ENCODE measurements at regions not wholly inside any gene's neighbourhood (a gene's known extent, or its start where the extent isn't known, plus 50 kb on each side); places are given as distances from the start of the nearest gene placed in this dataset.

DNA sequence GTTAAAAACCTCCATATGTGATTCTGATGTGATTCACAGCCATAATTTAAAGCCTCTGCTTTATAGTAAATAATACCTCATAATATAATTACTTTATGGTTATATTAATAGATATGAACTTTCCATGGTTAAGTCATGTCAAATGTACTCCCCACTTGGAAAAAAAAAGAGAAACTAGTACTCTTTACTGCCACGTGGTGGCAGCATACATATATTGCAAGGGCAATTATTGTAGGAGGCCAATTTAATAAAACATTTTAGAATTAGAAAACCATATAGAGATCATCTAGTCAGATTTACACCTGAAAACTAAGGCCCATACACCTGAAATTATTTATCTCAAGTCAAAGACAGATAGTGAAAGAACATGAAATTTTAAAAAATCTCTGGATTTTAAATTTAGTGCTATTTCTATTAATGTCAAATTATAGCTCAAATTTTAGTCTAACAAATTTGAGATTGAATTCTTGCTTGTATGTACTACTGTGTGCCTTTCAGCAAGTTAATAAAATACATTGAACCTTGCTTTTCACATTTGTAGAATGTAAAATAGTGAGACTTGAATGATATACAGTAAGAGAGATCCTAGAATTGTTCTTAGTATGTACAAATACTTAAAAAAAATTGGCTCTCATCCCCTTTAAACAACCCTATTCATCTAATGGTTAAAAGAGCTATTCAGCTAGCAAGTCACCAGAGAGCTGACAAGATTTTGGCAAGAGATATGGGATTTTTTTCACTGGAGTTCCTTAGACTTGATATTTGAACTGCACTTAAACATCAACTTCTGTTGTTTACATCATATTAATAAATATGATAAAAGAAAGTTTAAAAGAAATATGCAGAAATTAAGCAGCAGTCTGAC is 603.8 kb downstream of the TLE4 start:
- Histone ChIP-seq H3K4me3 (ENCODE audit: low read depth, low read length) (no peak overlapping the region), H3K27me3 (ENCODE audit: control insufficient read depth, insufficient read depth, low read length) (no peaks in the 10 kb centered on the region), H3K36me3 (ENCODE audit: control insufficient read depth, insufficient read depth, low read length) (no peaks in the 10 kb centered on the region), H3K4me1 (ENCODE audit: control insufficient read depth, insufficient read depth, low read length) (no peaks in the 10 kb centered on the region), H3K9me3 (ENCODE audit: control insufficient read depth, insufficient read depth, low read length) (no peaks in the 10 kb centered on the region), H3K9ac (ENCODE audit: low read depth, low read length) (no peak overlapping the region)

DNA sequence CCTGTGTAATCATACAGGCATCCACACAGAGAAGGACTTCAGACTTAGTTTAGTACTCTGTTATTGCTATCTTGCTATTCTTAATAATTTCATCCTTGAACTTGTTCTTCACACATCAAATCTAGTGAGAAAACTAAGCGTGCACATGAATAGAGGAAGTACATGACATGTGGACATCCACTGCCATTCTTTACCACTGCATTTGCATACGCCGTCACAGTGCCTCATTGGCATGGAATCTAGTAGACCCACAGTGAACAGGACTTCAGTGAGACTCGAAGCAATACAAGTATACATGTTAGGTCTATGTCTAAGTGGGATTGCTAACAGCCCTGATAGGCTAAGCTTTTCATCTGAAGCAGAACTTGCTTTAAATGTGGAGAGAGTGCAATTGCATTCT is 592.1 kb downstream of the TLE4 start:
- Histone ChIP-seq H3K27me3 (ENCODE audit: control insufficient read depth, insufficient read depth, low read length) (no peaks in the 10 kb centered on the region), H3K36me3 (ENCODE audit: control insufficient read depth, insufficient read depth, low read length) (no peaks in the 10 kb centered on the region)

DNA sequence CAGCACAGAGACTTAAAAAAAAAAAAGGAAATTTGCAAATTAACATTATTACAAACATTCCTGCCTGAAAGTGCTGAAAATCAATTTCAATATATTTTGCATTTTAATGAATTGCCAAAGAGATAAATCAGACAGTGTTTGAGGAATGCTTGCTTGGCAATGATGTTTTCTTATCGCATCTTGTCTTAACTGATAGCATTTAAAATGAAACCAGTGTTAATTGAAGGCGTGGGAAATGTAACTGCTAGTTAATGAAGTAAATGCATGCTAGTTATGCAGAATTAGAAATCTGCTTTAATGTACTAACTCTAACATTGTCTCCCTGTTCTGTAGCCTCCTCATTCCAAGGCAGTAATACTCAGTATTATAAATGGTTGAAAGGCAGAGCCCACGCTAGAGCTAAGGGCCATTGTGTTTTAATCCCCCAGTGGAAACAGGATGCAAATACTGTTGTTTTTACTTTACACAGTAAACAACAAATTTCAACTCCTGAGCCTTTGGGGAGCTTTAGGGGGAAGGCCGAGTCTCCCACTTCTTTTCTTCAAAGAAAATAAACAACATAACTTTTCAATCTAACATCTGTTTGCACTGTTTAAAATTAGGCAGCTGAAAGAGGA is 586.9 kb downstream of the TLE4 start:
- Histone ChIP-seq H3K4me3 (ENCODE audit: low read depth, low read length) (no peak overlapping the region), H3K27me3 (ENCODE audit: control insufficient read depth, insufficient read depth, low read length) (no peaks in the 10 kb centered on the region), H3K36me3 (ENCODE audit: control insufficient read depth, insufficient read depth, low read length) (no peaks in the 10 kb centered on the region), H3K9ac (ENCODE audit: low read depth, low read length) (no peak overlapping the region), H3K4me1 (ENCODE audit: control insufficient read depth, insufficient read depth, low read length) (peaks cover 2% of the 10 kb centered on the region), H3K9me3 (ENCODE audit: control insufficient read depth, insufficient read depth, low read length) (no peaks in the 10 kb centered on the region)

More for the DNA sequence above, 592.1 kb downstream of the TLE4 start:
- H3K9me3 ChIP-seq (ENCODE audit: control insufficient read depth, insufficient read depth, low read length), result no peaks in the 10 kb centered on the region
- no peak overlapping the region for H3K4me3 ChIP-seq (ENCODE audit: low read depth, low read length)
- H3K4me1 ChIP-seq (ENCODE audit: control insufficient read depth, insufficient read depth, low read length), result no peaks in the 10 kb centered on the region
- no peak overlapping the region for H3K9ac ChIP-seq (ENCODE audit: low read depth, low read length)

DNA sequence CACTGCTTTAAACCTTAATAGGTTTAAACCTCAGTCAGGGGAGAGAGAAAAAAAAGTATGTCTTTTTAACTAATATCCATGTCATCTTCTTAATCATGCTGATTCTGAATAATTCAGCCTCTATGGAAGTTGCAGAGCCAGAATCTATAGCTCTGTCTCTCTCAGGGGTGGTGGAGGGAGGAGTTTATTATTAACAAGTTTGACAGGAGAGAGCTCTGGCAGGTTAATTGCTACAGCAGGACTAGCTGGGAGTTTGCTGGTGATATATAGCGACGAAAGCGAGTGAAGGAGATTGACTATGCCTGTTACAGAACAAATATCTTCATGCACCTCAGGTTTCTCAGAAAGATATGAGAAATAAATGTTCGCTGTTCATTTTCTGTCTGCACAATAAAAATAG is 586.4 kb downstream of the TLE4 start:
- H3K4me3 ChIP-seq (ENCODE audit: low read depth, low read length), result no peak overlapping the region
- no peak overlapping the region for H3K9ac ChIP-seq (ENCODE audit: low read depth, low read length)
- H3K4me1 ChIP-seq (ENCODE audit: control insufficient read depth, insufficient read depth, low read length), result peaks cover 2% of the 10 kb centered on the region
- H3K27me3 ChIP-seq (ENCODE audit: control insufficient read depth, insufficient read depth, low read length), result no peaks in the 10 kb centered on the region
- no peaks in the 10 kb centered on the region for H3K9me3 ChIP-seq (ENCODE audit: control insufficient read depth, insufficient read depth, low read length)
- H3K36me3 ChIP-seq (ENCODE audit: control insufficient read depth, insufficient read depth, low read length), result no peaks in the 10 kb centered on the region

DNA sequence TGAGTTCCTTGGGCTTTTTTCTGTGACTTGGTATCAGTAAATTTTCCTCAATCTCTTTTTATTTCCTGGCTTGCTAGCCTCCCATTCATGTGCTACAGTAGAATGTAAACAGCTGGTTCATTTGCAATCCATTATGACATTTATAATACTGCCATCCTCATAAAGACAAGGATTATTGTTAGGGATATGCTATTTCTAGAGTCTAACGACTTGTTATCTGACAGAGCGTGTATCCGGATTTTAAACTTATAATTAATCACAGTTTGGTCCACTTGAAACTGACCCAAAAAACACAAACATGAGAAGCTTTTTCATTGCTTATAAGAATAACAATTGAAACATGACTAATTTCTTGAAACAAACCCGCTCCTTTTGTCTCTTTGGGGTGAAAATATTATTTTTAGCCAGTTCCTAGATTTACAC is 585.8 kb downstream of the TLE4 start:
- H3K9me3 ChIP-seq (ENCODE audit: control insufficient read depth, insufficient read depth, low read length), result no peaks in the 10 kb centered on the region
- H3K36me3 ChIP-seq (ENCODE audit: control insufficient read depth, insufficient read depth, low read length), result no peaks in the 10 kb centered on the region
- H3K27me3 ChIP-seq (ENCODE audit: control insufficient read depth, insufficient read depth, low read length), result no peaks in the 10 kb centered on the region
- no peak overlapping the region for H3K9ac ChIP-seq (ENCODE audit: low read depth, low read length)
- H3K4me3 ChIP-seq (ENCODE audit: low read depth, low read length), result no peak overlapping the region
- H3K4me1 ChIP-seq (ENCODE audit: control insufficient read depth, insufficient read depth, low read length), result peaks cover 2% of the 10 kb centered on the region

DNA sequence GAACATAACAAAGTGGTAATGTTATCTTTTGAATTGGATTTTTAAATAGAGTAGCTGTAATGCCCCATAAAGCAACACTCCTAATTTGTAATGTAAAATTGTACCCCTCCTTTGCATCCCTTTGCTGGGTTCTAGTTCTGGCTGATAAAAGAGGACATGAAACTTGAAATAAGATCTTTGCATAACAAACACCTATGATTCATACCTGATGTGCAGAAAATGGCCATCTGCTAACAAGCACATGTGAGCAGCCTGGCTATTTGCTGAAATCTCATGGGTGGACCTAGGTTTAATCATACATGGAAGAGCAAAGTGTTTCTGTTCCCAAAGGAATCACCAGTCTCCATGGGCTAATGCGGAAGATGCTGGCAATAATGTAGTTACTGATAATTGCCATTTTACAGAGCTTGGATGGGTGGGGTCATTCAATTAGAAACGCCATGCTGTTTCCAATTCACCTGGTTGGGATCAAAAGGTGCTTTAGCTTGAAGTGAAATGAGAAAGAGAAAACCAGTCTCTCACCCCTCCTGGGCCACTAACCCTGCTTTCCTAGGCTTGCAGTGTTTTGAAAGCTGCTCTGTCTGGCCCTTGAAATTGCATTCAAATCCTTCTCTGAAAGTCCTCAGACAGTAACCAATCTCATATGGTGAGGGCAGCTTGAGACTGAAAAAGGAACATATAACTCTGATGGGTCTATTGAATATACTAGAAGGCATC is 585.1 kb downstream of the TLE4 start:
- no peaks in the 10 kb centered on the region for H3K27me3 ChIP-seq (ENCODE audit: control insufficient read depth, insufficient read depth, low read length)
- H3K4me1 ChIP-seq (ENCODE audit: control insufficient read depth, insufficient read depth, low read length), result peaks cover 2% of the 10 kb centered on the region
- no peak overlapping the region for H3K4me3 ChIP-seq (ENCODE audit: low read depth, low read length)
- no peaks in the 10 kb centered on the region for H3K36me3 ChIP-seq (ENCODE audit: control insufficient read depth, insufficient read depth, low read length)
- H3K9ac ChIP-seq (ENCODE audit: low read depth, low read length), result no peak overlapping the region
- H3K9me3 ChIP-seq (ENCODE audit: control insufficient read depth, insufficient read depth, low read length), result no peaks in the 10 kb centered on the region

DNA sequence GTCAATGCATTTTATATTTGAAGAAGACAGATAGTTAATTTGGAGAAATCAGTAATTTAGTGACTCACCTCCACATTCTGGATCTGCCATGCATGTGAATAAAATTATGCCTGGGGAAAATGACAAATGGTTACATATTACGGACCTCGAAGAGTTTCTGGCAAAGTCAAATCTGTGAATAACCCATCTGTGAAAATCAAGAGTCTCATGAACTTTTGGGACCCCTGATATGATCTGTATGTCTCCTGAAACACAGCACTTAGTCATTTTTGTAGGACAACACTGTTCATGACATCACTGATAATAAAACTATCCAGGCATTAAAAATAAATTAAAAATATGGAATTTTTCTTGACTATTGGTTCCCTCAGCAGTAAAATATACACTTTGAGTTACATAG is 584.5 kb downstream of the TLE4 start:
- Histone ChIP-seq H3K36me3 (ENCODE audit: control insufficient read depth, insufficient read depth, low read length) (no peaks in the 10 kb centered on the region), H3K9me3 (ENCODE audit: control insufficient read depth, insufficient read depth, low read length) (no peaks in the 10 kb centered on the region), H3K9ac (ENCODE audit: low read depth, low read length) (no peak overlapping the region), H3K27me3 (ENCODE audit: control insufficient read depth, insufficient read depth, low read length) (no peaks in the 10 kb centered on the region), H3K4me1 (ENCODE audit: control insufficient read depth, insufficient read depth, low read length) (peaks cover 2% of the 10 kb centered on the region), H3K4me3 (ENCODE audit: low read depth, low read length) (no peak overlapping the region)

DNA sequence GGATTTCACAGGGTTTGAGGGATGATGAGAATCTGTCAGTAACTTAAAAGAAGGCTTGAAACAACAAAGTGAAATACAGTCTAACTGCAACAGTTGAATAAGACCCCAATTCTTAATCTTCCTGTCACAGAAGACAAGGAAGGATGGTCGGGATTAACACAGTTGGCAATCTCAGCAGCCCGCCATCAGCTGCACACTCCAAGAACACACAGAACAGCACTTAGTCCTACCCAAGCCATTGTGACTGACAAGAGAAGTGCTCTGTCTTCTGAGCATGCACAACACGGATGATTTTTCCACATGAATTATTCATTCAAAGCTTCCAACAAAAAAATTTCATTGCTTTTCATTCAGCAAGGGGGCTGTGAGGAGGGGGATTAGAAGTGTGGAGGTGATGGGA is 576.1 kb downstream of the TLE4 start:
- Histone ChIP-seq H3K9ac (ENCODE audit: low read depth, low read length) (no peak overlapping the region), H3K4me1 (ENCODE audit: control insufficient read depth, insufficient read depth, low read length) (peaks cover 3% of the 10 kb centered on the region), H3K27me3 (ENCODE audit: control insufficient read depth, insufficient read depth, low read length) (no peaks in the 10 kb centered on the region), H3K36me3 (ENCODE audit: control insufficient read depth, insufficient read depth, low read length) (no peaks in the 10 kb centered on the region), H3K4me3 (ENCODE audit: low read depth, low read length) (no peak overlapping the region), H3K9me3 (ENCODE audit: control insufficient read depth, insufficient read depth, low read length) (no peaks in the 10 kb centered on the region)

DNA sequence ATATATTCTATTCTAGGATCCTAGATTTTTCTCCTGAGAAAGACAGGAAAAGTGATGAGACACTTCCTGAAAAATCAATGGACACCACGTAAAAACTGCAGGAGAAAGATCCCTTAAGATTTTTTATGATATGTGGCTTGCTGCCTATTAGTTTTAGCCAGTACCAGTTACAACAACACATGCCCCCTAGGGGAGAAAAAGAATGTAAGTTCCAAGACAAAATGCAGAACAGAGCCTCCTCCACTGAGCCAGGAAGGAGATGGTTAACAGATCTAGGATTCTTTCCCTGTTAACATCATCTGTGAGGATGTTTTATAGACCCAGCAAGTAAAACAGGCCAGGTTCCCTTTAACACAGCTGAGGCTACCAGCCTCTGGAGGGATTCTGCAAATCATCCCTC is 574.7 kb downstream of the TLE4 start:
- Histone ChIP-seq H3K4me3 (ENCODE audit: low read depth, low read length) (no peak overlapping the region), H3K27me3 (ENCODE audit: control insufficient read depth, insufficient read depth, low read length) (no peaks in the 10 kb centered on the region), H3K4me1 (ENCODE audit: control insufficient read depth, insufficient read depth, low read length) (peaks cover 3% of the 10 kb centered on the region), H3K9me3 (ENCODE audit: control insufficient read depth, insufficient read depth, low read length) (no peaks in the 10 kb centered on the region), H3K9ac (ENCODE audit: low read depth, low read length) (no peak overlapping the region), H3K36me3 (ENCODE audit: control insufficient read depth, insufficient read depth, low read length) (no peaks in the 10 kb centered on the region)

DNA sequence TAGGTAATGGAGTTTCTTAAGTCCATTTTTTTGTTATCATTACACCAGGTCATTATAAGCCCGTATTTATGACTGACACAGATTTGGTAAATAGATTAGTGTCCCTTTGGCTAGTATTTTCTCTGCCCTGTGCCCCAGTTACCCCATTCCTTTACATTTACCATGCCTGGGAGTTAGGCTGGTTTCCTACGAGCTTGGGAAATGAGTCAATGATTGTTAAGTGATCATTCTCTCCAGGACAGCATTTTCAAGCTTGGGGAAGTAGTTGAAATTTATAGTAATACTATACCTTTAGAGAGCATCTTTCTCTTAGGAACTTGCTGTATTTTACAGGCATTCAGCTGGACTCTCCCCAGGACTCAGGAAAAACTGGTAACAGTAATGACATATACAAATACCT is 573.1 kb downstream of the TLE4 start:
- Histone ChIP-seq H3K4me3 (ENCODE audit: low read depth, low read length) (no peak overlapping the region), H3K36me3 (ENCODE audit: control insufficient read depth, insufficient read depth, low read length) (no peaks in the 10 kb centered on the region), H3K9me3 (ENCODE audit: control insufficient read depth, insufficient read depth, low read length) (no peaks in the 10 kb centered on the region), H3K9ac (ENCODE audit: low read depth, low read length) (no peak overlapping the region), H3K27me3 (ENCODE audit: control insufficient read depth, insufficient read depth, low read length) (no peaks in the 10 kb centered on the region), H3K4me1 (ENCODE audit: control insufficient read depth, insufficient read depth, low read length) (peaks cover 3% of the 10 kb centered on the region)

DNA sequence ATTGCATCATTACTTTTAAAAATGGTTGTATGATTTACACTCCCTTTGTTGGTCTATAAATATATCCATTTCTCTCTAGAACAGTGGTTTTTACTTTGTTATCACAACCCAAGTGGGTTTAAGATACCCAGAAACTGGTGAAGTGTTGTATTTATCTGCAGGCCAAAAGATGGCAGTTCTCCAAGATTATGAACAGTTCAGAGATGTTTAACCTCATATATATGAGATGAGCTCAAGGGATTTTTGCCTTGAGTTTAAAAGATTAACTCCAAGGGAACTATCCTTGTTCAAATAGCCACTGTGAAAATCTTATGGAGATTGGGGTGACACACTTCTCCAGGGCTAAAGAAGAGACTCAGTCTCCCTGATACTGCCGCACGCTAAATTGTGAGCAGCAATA is 572.6 kb downstream of the TLE4 start:
- Histone ChIP-seq H3K9ac (ENCODE audit: low read depth, low read length) (no peak overlapping the region), H3K4me3 (ENCODE audit: low read depth, low read length) (no peak overlapping the region), H3K36me3 (ENCODE audit: control insufficient read depth, insufficient read depth, low read length) (no peaks in the 10 kb centered on the region), H3K9me3 (ENCODE audit: control insufficient read depth, insufficient read depth, low read length) (no peaks in the 10 kb centered on the region), H3K27me3 (ENCODE audit: control insufficient read depth, insufficient read depth, low read length) (no peaks in the 10 kb centered on the region), H3K4me1 (ENCODE audit: control insufficient read depth, insufficient read depth, low read length) (peaks cover 3% of the 10 kb centered on the region)

DNA sequence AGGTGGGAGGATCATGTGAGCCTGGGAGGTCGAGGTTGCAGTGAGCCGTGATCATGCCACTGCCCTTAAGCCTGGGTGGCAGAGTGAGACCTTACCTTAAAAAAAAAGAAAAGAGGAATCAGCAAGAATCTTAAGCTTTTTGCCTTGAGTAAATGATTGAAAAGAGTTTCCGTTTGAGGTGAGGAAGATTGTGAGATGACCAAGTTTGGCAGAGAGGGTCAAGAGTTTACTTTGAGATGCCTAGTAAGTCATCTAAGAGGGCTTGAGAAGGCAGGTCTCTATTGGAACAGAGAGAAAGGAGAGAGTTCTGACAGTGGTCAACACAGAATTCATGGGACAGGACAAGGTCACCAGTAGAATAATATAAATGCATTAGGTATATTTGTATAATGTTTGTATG is 572.1 kb downstream of the TLE4 start:
- H3K9me3 ChIP-seq (ENCODE audit: control insufficient read depth, insufficient read depth, low read length), result no peaks in the 10 kb centered on the region
- H3K4me3 ChIP-seq (ENCODE audit: low read depth, low read length), result no peak overlapping the region
- no peaks in the 10 kb centered on the region for H3K27me3 ChIP-seq (ENCODE audit: control insufficient read depth, insufficient read depth, low read length)
- no peak overlapping the region for H3K9ac ChIP-seq (ENCODE audit: low read depth, low read length)
- H3K36me3 ChIP-seq (ENCODE audit: control insufficient read depth, insufficient read depth, low read length), result no peaks in the 10 kb centered on the region
- H3K4me1 ChIP-seq (ENCODE audit: control insufficient read depth, insufficient read depth, low read length), result peaks cover 3% of the 10 kb centered on the region

All from iPS-15b (cell line).